ENCODE measurements at regions not wholly inside any gene's neighbourhood (a gene's known extent, or its start where the extent isn't known, plus 50 kb on each side); places are given as distances from the start of the nearest gene placed in this dataset.

GRCh38 chr6:120373185-120373584, 961.1 kb downstream of the TBC1D32 start:
- intact Hi-C loops (cut with micrococcal nuclease) = no loop called here
- Histone ChIP-seq H3K27ac (ENCODE audit: extremely low read depth, low read depth, low read length) (no peak overlapping the region), H3K9me3 (replicated peaks; ENCODE audit: control insufficient read depth, insufficient read depth, low read depth, low read length) (no peaks in the 10 kb centered on the region; the same call in 1 of the 2 replicates), H3K4me1 (replicated peaks in 1 of 2; ENCODE audit: control insufficient read depth in 2 of 2, insufficient read depth in 2 of 2, low read length in 2 of 2) (no peaks in the 10 kb centered on the region), H3K4me2 (ENCODE audit: insufficient read depth, low read length) (no peak overlapping the region), H3K79me2 (ENCODE audit: control insufficient read depth, insufficient read depth, low read length) (no peaks in the 10 kb centered on the region), H3K9me1 (ENCODE audit: control insufficient read depth, insufficient read depth, low read length) (no peaks in the 10 kb centered on the region), H2AFZ (ENCODE audit: low read depth, low read length) (no peak overlapping the region), H3K9ac (ENCODE audit: insufficient read depth in 1 of 2, low read depth in 2 of 2, low read length in 2 of 2) (no peak overlapping the region), H3K36me3 (ENCODE audit: control insufficient read depth, insufficient read depth, low read length) (no peaks in the 10 kb centered on the region), H3K4me3 (no peak overlapping the region), H4K20me1 (replicated peaks; ENCODE audit: control insufficient read depth, insufficient read depth, low read length) (no peaks in the 10 kb centered on the region), H3K27me3 (ENCODE audit: control insufficient read depth in 2 of 2, insufficient read depth in 2 of 2, low read length in 2 of 2) (no peaks in the 10 kb centered on the region)
- in situ Hi-C loops (cut with MboI) = no loop called here
- ATAC-seq (no peak), FAIRE-seq (no peak), DNase-seq (ENCODE audit: extremely low read depth in 1 of 4, low spot score in 3 of 4) (no peak)
- 3% methylated on average over 2 of the region's 2 CpGs for WGBS (ENCODE audit: insufficient coverage, low coverage, missing lambda C conversion rate)
- BruUV-seq (replicated peaks) = no TSS peak
- ChIA-PET CTCF (ENCODE audit: low intra/inter-chr PET ratio) (no interaction called here), POLR2A (no interaction called here)
- no peak for TF ChIP-seq ZNF431 (CRISPR knock-in tag; IDR thresholded peaks at IDR 0.05)
- TF ChIP-seq ZNF586 (CRISPR knock-in tag; conservative IDR thresholded peaks at IDR 0.05) = no peak
- TF ChIP-seq, protein P1, sequence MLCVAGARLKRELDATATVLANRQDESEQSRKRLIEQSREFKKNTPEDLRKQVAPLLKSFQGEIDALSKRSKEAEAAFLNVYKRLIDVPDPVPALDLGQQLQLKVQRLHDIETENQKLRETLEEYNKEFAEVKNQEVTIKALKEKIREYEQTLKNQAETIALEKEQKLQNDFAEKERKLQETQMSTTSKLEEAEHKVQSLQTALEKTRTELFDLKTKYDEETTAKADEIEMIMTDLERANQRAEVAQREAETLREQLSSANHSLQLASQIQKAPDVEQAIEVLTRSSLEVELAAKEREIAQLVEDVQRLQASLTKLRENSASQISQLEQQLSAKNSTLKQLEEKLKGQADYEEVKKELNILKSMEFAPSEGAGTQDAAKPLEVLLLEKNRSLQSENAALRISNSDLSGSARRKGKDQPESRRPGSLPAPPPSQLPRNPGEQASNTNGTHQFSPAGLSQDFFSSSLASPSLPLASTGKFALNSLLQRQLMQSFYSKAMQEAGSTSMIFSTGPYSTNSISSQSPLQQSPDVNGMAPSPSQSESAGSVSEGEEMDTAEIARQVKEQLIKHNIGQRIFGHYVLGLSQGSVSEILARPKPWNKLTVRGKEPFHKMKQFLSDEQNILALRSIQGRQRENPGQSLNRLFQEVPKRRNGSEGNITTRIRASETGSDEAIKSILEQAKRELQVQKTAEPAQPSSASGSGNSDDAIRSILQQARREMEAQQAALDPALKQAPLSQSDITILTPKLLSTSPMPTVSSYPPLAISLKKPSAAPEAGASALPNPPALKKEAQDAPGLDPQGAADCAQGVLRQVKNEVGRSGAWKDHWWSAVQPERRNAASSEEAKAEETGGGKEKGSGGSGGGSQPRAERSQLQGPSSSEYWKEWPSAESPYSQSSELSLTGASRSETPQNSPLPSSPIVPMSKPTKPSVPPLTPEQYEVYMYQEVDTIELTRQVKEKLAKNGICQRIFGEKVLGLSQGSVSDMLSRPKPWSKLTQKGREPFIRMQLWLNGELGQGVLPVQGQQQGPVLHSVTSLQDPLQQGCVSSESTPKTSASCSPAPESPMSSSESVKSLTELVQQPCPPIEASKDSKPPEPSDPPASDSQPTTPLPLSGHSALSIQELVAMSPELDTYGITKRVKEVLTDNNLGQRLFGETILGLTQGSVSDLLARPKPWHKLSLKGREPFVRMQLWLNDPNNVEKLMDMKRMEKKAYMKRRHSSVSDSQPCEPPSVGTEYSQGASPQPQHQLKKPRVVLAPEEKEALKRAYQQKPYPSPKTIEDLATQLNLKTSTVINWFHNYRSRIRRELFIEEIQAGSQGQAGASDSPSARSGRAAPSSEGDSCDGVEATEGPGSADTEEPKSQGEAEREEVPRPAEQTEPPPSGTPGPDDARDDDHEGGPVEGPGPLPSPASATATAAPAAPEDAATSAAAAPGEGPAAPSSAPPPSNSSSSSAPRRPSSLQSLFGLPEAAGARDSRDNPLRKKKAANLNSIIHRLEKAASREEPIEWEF (CRISPR knock-in tag; IDR thresholded peaks at IDR 0.05) = no peak
- no peak for TF ChIP-seq GABPA (tag; conservative IDR thresholded peaks at IDR 0.05; ENCODE audit: low read depth)
- no peak for TF ChIP-seq SNIP1 (IDR thresholded peaks at IDR 0.05; ENCODE audit: low read depth)
- no peak for TF ChIP-seq TAF9B (IDR thresholded peaks at IDR 0.05; ENCODE audit: partially characterized antibody)
- TF ChIP-seq ZNF347 (CRISPR knock-in tag; IDR thresholded peaks at IDR 0.05; ENCODE audit: low read depth) = no peak
- TF ChIP-seq ZNF318 (IDR thresholded peaks at IDR 0.05; ENCODE audit: borderline replicate concordance in 1 of 2, low read depth in 1 of 2) = no peak
- no peak for TF ChIP-seq ZNF75A (CRISPR knock-in tag; IDR thresholded peaks at IDR 0.05)
- no peak for TF ChIP-seq BDP1 (IDR thresholded peaks at IDR 0.05; ENCODE audit: insufficient read depth, insufficient read length)
